ENCODE measurements at regions not wholly inside any gene's neighbourhood (a gene's known extent, or its start where the extent isn't known, plus 50 kb on each side); places are given as distances from the start of the nearest gene placed in this dataset.

DNA sequence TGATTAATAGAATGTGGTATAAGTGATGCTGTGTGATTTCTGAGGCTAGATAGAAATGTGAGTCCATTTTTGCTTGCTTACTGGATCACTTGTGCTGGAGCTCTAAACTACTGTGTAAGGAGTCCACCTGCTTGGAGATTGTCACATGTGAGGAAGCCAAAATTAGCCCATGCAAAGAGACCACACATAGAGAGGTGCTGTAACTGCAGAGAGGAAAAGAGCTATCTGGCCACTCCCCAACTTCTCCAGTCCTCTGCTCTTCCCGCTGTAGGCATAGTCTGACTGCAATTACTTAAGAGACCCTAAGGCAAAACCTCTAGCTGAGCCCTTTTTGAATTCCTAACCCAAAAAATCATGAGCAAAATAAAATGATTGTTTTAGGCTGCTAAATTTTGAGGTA is 120.6 kb upstream of the FBXO11 start:
- no TSS peak for BruUV-seq (replicated peaks)
- Mint-ChIP-seq H3K4me3 (ENCODE audit: unreplicated experiment) (no peak overlapping the region), H3K36me3 (ENCODE audit: insufficient read depth, unreplicated experiment) (no peaks in the 10 kb centered on the region), H3K27me3 (ENCODE audit: insufficient read depth, unreplicated experiment) (peaks cover 5% of the 10 kb centered on the region), H3K9me3 (ENCODE audit: unreplicated experiment) (no peaks in the 10 kb centered on the region), H3K4me1 (ENCODE audit: insufficient read depth, unreplicated experiment) (no peaks in the 10 kb centered on the region), H3K27ac (ENCODE audit: low read depth, unreplicated experiment) (no peak overlapping the region)
- DNase-seq (ENCODE audit: unreplicated experiment): no peak
- ChIA-PET CTCF (interaction anchor here (1.0 kb wide), 1 partner anchor 18 kb away, joined by 4 read pairs; no protein-coding TSS in a partner anchor), POLR2A (no interaction called here)
- TF ChIP-seq, protein P1, sequence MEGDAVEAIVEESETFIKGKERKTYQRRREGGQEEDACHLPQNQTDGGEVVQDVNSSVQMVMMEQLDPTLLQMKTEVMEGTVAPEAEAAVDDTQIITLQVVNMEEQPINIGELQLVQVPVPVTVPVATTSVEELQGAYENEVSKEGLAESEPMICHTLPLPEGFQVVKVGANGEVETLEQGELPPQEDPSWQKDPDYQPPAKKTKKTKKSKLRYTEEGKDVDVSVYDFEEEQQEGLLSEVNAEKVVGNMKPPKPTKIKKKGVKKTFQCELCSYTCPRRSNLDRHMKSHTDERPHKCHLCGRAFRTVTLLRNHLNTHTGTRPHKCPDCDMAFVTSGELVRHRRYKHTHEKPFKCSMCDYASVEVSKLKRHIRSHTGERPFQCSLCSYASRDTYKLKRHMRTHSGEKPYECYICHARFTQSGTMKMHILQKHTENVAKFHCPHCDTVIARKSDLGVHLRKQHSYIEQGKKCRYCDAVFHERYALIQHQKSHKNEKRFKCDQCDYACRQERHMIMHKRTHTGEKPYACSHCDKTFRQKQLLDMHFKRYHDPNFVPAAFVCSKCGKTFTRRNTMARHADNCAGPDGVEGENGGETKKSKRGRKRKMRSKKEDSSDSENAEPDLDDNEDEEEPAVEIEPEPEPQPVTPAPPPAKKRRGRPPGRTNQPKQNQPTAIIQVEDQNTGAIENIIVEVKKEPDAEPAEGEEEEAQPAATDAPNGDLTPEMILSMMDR (IDR thresholded peaks at IDR 0.05; ENCODE audit: unreplicated experiment): no peak
- intact Hi-C loops (cut with micrococcal nuclease): no loop called here

DNA sequence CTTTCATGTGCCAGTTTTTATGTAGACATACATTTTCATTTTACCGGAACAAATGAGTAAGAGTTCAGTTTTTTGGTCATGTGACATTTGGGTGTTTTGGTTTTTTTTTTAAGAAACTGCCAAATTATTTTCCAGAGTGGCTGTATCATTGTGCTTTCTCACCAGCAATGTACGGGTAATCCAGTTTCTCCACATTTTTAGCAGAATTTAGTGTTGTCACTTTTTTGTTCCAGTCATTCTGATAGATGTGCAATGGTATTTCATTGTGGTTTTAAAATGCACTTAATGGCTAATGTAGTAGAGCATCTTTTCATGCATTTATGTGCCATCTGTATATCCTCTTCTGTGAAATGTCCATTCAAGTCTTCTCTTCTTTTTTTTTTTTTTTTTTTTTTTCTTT is 126.5 kb upstream of the FBXO11 start:
- Mint-ChIP-seq H3K27me3 (ENCODE audit: insufficient read depth, unreplicated experiment) (no peaks in the 10 kb centered on the region), H3K4me1 (ENCODE audit: insufficient read depth, unreplicated experiment) (no peaks in the 10 kb centered on the region), H3K27ac (ENCODE audit: low read depth, unreplicated experiment) (no peak overlapping the region), H3K4me3 (ENCODE audit: unreplicated experiment) (no peak overlapping the region), H3K9me3 (ENCODE audit: unreplicated experiment) (no peaks in the 10 kb centered on the region), H3K36me3 (ENCODE audit: insufficient read depth, unreplicated experiment) (no peaks in the 10 kb centered on the region)
- no peak for DNase-seq (ENCODE audit: unreplicated experiment)
- ChIA-PET POLR2A (no interaction called here), CTCF (interaction anchor here (0.6 kb wide), 1 partner anchor 175 kb away, joined by 3 read pairs; no protein-coding TSS in a partner anchor)
- intact Hi-C loops (cut with micrococcal nuclease): no loop called here
- BruUV-seq (replicated peaks): no TSS peak
- TF ChIP-seq, protein P1 (IDR thresholded peaks at IDR 0.05; ENCODE audit: unreplicated experiment): no peak

DNA sequence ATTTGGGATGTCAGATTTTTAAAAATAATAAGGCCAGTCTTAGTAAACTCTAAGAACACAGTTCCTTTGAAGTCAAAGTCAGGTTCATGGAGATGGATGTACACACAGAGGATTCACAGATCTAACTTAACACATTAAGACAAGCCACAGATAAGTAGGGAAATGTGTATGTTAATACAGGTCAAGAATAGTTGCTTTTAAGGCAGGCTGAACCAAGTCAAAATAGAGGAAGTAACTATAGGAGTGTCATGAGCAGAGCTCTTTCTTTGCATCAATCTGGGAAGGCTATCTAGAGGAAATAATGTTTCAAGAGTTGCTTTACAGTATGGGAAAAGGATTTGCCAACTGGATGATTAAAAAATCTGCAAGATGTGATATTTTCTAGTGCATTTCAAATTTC is 128.0 kb upstream of the FBXO11 start:
- Mint-ChIP-seq H3K9me3 (ENCODE audit: unreplicated experiment) (peaks cover 4% of the 10 kb centered on the region), H3K4me1 (ENCODE audit: insufficient read depth, unreplicated experiment) (no peaks in the 10 kb centered on the region), H3K36me3 (ENCODE audit: insufficient read depth, unreplicated experiment) (no peaks in the 10 kb centered on the region), H3K4me3 (ENCODE audit: unreplicated experiment) (no peak overlapping the region), H3K27ac (ENCODE audit: low read depth, unreplicated experiment) (no peak overlapping the region), H3K27me3 (ENCODE audit: insufficient read depth, unreplicated experiment) (no peaks in the 10 kb centered on the region)
- TF ChIP-seq, protein P1 (IDR thresholded peaks at IDR 0.05; ENCODE audit: unreplicated experiment): no peak
- ChIA-PET CTCF (interaction anchor here (0.6 to 0.7 kb wide), 2 partner anchors 31 to 105 kb away, joined by 3 read pairs; no protein-coding TSS in a partner anchor), POLR2A (no interaction called here)
- intact Hi-C loops (cut with micrococcal nuclease): no loop called here
- no peak for DNase-seq (ENCODE audit: unreplicated experiment)
- BruUV-seq (replicated peaks): no TSS peak

DNA sequence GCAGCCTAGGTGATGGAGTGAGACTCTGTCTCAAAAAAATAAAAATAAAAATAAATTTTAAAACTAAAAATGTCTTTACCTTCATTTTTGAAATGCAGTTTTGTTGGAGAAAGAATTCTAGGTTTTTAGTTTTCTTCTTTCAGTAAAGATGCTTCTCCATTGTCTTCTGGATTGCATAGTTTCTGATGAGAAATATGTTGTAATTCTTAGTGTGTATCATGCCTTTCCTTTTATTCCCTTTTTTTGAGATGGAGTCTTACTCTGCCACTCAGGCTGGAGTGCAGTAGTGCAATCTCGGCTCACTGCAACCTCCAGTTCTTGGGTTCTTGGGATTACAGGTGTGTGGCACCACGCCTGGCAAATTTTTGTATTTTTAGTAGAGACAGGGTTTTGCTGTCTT is 130.0 kb upstream of the FBXO11 start:
- no peaks in the 10 kb centered on the region for H3K4me1 Mint-ChIP-seq (ENCODE audit: insufficient read depth, unreplicated experiment)
- ChIA-PET POLR2A (no interaction called here), CTCF (no interaction called here)
- H3K4me3 Mint-ChIP-seq (ENCODE audit: unreplicated experiment): no peak overlapping the region
- H3K27ac Mint-ChIP-seq (ENCODE audit: low read depth, unreplicated experiment): no peak overlapping the region
- no peaks in the 10 kb centered on the region for H3K36me3 Mint-ChIP-seq (ENCODE audit: insufficient read depth, unreplicated experiment)
- TF ChIP-seq, protein P1 (IDR thresholded peaks at IDR 0.05; ENCODE audit: unreplicated experiment): no peak
- no peaks in the 10 kb centered on the region for H3K27me3 Mint-ChIP-seq (ENCODE audit: insufficient read depth, unreplicated experiment)
- peaks cover 8% of the 10 kb centered on the region for H3K9me3 Mint-ChIP-seq (ENCODE audit: unreplicated experiment)
- BruUV-seq (replicated peaks): no TSS peak
- DNase-seq (ENCODE audit: unreplicated experiment): no peak
- intact Hi-C loops (cut with micrococcal nuclease): no loop called here

Data from MCF 10A (cell line).